Hepatocyte (in vitro differentiated cells): ENCODE measurements at regions not wholly inside any gene's neighbourhood (a gene's known extent, or its start where the extent isn't known, plus 50 kb on each side); places are given as distances from the start of the nearest gene placed in this dataset.

Source experiments
- DNase-seq: peaks from one replicate; pipeline ENCODE4 v3.0.0-alpha.2; 2016; ENCODE audit warnings: low spot score
- H2AFZ ChIP-seq: fragments of 200-600 bp; sonication (generic); 2 replicates; pipeline ENCODE4 v1.6.0; 2016; ENCODE audit warnings: antibody characterized with exemption, mild to moderate bottlenecking
- H3K27ac ChIP-seq: fragments of 200-600 bp; sonication (generic); 2 replicates; pipeline ENCODE4 v1.5.1; 2016; ENCODE audit warnings: mild to moderate bottlenecking
- H3K27me3 ChIP-seq: fragments of 200-600 bp; sonication (generic); 2 replicates; pipeline ENCODE4 v1.6.1; 2016
- H3K36me3 ChIP-seq: fragments of 200-600 bp; sonication (generic); replicated peaks from 2 replicates; pipeline ENCODE4 v1.5.1; 2016; ENCODE audit warnings: low read depth; ENCODE audit not compliant: insufficient read depth
- H3K4me1 ChIP-seq: fragments of 200-600 bp; sonication (generic); 2 replicates; pipeline ENCODE4 v1.5.1; 2016; ENCODE audit warnings: mild to moderate bottlenecking, moderate library complexity; ENCODE audit not compliant: insufficient read depth
- H3K4me2 ChIP-seq: fragments of 200-600 bp; sonication (generic); 2 replicates; pipeline ENCODE4 v1.6.0; 2016
- H3K4me3 ChIP-seq: fragments of 200-600 bp; sonication (generic); 2 replicates; pipeline ENCODE4 v1.5.1; 2016; ENCODE audit warnings: mild to moderate bottlenecking
- H3K79me2 ChIP-seq: fragments of 200-600 bp; sonication (generic); 2 replicates; pipeline ENCODE4 v1.6.0; 2017; ENCODE audit warnings: mild to moderate bottlenecking
- H3K9me2 ChIP-seq: fragments of 200-600 bp; sonication (generic); replicated peaks from 2 replicates; pipeline ENCODE4 v1.6.0; 2017; ENCODE audit warnings: mild to moderate bottlenecking; ENCODE audit not compliant: insufficient read depth
- H3K9me3 ChIP-seq: fragments of 200-600 bp; sonication (generic); 2 replicates; pipeline ENCODE4 v1.5.1; 2016; ENCODE audit warnings: low read depth, mild to moderate bottlenecking
- H4K20me1 ChIP-seq: fragments of 200-600 bp; sonication (generic); 2 replicates; pipeline ENCODE4 v1.6.0; 2016; ENCODE audit warnings: mild to moderate bottlenecking; ENCODE audit not compliant: insufficient read depth, poor library complexity, severe bottlenecking
- EZH2 ChIP-seq: fragments of 200-600 bp; sonication (generic); IDR thresholded peaks from 2 replicates; pipeline ENCODE4 v1.6.1; 2016; ENCODE audit warnings: antibody characterized with exemption, mild to moderate bottlenecking, borderline replicate concordance
- EZH2phosphoT487 ChIP-seq: fragments of 200-600 bp; sonication (generic); IDR thresholded peaks from one replicate; pipeline ENCODE4 v1.6.1; 2018; ENCODE audit warnings: antibody characterized with exemption, mild to moderate bottlenecking, low read depth, moderate library complexity; ENCODE audit not compliant: unreplicated experiment, severe bottlenecking
- WGBS: methylation state at CpG from one replicate; pipeline ENCODE4 v1.1.6; 2016; ENCODE audit warnings: low lambda C conversion rate; ENCODE audit errors: missing lambda C conversion rate; 5-methylcytosine and 5-hydroxymethylcytosine counted together
- TF ChIP-seq, protein P1 (sequence below): fragments of 200-600 bp; sonication (generic); IDR thresholded peaks from 2 replicates; pipeline ENCODE4 v1.5.1; 2016; ENCODE audit warnings: antibody characterized with exemption, mild to moderate bottlenecking; ENCODE audit not compliant: poor library complexity

DNA sequence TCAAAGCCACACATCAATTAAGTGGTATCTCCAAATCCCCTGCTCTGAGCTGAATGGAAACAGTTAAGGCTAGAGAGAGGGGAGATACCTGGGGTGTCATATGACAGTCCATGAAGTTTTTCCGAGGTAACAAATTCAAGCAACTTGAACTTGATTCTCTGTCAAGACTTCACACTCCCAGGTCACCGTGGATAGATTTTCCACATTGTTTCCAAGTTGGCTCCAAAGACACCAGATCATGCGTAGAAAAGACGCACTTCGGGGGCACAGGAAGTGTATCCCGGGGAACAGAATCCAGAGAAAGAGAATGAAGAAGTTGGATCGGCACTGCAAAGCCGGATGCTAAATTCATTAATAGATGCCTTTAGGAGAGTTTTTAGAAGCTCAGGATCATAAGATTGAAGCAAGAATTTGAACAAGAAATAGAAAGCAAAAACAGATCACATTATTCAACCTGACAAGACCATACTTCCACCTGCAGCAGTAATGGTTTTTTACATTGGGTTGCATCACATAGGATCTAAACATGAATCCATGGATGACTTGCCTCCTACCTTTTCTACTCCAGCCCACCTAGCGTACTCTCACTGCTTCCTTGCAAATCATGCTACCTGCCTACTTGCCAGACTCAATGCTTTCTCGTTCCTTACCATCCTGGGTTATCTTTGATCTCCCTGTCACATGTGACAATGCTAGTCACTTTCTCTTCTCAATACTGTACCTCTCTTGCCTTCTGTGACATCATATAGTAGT is 253.0 kb upstream of the ADAMTS9 start:
- 88% methylated on average over 10 of the region's 10 CpGs for WGBS
- H3K27ac ChIP-seq = no peak overlapping the region

DNA sequence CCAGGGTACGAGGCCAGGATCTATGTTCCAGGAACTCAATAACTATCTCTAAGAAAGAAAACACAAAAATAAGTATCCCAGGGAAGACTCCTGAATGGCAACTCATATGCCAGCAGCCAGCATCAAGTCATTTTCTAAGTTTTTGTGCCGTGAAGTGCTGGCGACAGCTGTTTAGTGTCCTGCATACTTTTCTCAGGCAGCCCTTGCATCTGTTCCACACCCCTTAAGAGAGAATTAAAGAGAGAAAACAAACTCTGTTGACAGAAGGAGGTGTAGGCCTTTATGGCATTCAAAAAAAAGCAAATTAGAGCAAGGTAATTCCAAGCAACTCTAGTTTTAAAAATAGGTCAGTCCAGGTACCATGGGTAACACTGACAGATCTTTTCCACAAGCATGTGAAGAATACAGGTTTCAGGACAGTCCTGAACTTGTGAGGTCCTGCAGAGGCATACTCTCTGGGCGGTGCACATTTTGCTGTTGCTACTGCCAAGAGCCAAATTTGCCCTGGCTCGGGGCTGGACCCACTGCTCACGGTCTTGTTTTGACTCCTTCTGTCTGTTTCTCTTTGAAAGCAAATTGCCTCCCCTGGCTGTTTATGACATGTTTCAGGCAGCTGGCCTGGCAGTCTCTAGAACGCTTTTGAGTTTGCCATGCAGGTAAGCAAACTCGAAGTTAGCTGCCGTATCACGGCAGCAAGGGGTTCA is 252.1 kb upstream of the ADAMTS9 start:
- no peak for DNase-seq
- 52% methylated on average over 10 of the region's 10 CpGs for WGBS
- Histone ChIP-seq H3K4me1 (peaks cover 24% of the 10 kb centered on the region), H3K27ac (no peak overlapping the region), H3K4me2 (peak overlapping the region; percentile 27), H3K9me3 (no peaks in the 10 kb centered on the region), H3K27me3 (no peaks in the 10 kb centered on the region), H3K9me2 (no peaks in the 10 kb centered on the region), H3K79me2 (no peaks in the 10 kb centered on the region), H4K20me1 (no peaks in the 10 kb centered on the region), H3K36me3 (no peaks in the 10 kb centered on the region), H2AFZ (no peak overlapping the region), H3K4me3 (no peak overlapping the region)
- no peak for TF ChIP-seq EZH2phosphoT487
- TF ChIP-seq, protein P1, sequence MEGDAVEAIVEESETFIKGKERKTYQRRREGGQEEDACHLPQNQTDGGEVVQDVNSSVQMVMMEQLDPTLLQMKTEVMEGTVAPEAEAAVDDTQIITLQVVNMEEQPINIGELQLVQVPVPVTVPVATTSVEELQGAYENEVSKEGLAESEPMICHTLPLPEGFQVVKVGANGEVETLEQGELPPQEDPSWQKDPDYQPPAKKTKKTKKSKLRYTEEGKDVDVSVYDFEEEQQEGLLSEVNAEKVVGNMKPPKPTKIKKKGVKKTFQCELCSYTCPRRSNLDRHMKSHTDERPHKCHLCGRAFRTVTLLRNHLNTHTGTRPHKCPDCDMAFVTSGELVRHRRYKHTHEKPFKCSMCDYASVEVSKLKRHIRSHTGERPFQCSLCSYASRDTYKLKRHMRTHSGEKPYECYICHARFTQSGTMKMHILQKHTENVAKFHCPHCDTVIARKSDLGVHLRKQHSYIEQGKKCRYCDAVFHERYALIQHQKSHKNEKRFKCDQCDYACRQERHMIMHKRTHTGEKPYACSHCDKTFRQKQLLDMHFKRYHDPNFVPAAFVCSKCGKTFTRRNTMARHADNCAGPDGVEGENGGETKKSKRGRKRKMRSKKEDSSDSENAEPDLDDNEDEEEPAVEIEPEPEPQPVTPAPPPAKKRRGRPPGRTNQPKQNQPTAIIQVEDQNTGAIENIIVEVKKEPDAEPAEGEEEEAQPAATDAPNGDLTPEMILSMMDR = no peak
- TF ChIP-seq EZH2 = no peak

More for the DNA sequence above, 253.0 kb upstream of the ADAMTS9 start:
- H3K27me3 ChIP-seq = no peaks in the 10 kb centered on the region
- H2AFZ ChIP-seq = no peak overlapping the region
- TF ChIP-seq EZH2 (no peak), EZH2phosphoT487 (no peak)
- TF ChIP-seq, protein P1 = no peak
- H3K4me2 ChIP-seq = no peak overlapping the region
- H3K4me3 ChIP-seq = no peak overlapping the region
- DNase-seq = no peak
- no peaks in the 10 kb centered on the region for H3K9me3 ChIP-seq
- peaks cover 29% of the 10 kb centered on the region for H3K4me1 ChIP-seq
- H3K79me2 ChIP-seq = no peaks in the 10 kb centered on the region
- H4K20me1 ChIP-seq = no peaks in the 10 kb centered on the region
- no peaks in the 10 kb centered on the region for H3K36me3 ChIP-seq
- no peaks in the 10 kb centered on the region for H3K9me2 ChIP-seq

DNA sequence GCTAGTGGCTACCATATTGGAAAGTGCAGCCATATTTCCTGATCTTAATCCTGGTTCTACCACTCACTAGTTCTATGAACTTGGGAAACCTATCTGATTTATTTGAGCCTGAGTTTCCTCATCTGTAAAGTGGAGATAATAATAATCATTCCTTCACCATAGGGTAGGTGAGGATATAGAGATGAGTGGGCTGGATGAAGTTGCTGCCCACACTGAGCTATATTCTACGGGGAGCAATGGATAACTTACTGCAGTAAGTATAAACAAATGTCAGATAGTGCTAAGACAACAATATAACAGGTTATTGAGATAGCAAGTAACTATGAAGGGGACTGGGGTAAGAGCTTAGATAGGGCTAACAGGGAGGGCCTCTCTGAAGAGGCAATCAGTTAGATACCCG is 251.5 kb upstream of the ADAMTS9 start:
- Histone ChIP-seq H3K79me2 (no peaks in the 10 kb centered on the region), H3K4me1 (peaks cover 18% of the 10 kb centered on the region), H3K4me3 (no peak overlapping the region), H3K9me2 (no peaks in the 10 kb centered on the region), H3K4me2 (peak overlapping the region; percentile 27), H3K27ac (no peak overlapping the region), H4K20me1 (no peaks in the 10 kb centered on the region), H2AFZ (no peak overlapping the region), H3K27me3 (no peaks in the 10 kb centered on the region), H3K36me3 (no peaks in the 10 kb centered on the region), H3K9me3 (no peaks in the 10 kb centered on the region)
- no peak for DNase-seq
- TF ChIP-seq EZH2phosphoT487 = no peak
- no peak for TF ChIP-seq EZH2
- TF ChIP-seq, protein P1 = no peak
- WGBS = 43% methylated on average over 2 of the region's 2 CpGs
